GM10248 (cell line): ENCODE measurements at regions not wholly inside any gene's neighbourhood (a gene's known extent, or its start where the extent isn't known, plus 50 kb on each side); places are given as distances from the start of the nearest gene placed in this dataset.

Experiments
- CTCF ChIA-PET: fragments of 300-600 bp; sonication (Branson Sonifier 250); formaldehyde crosslinking; extraction: SDS; loops from one replicate; lab custom pipeline; 2021; ENCODE audit warnings: antibody characterized with exemption; lab: Yijun Ruan, JAX
- POLR2A ChIA-PET: fragments of 350-650 bp; sonication (Branson Sonifier 250); formaldehyde crosslinking; extraction: SDS; loops from one replicate; lab custom pipeline; 2020; ENCODE audit warnings: antibody characterized with exemption; lab: Yijun Ruan, JAX
- DNase-seq: peaks from one replicate; pipeline ENCODE4 v3.0.0; 2012; ENCODE audit errors: extremely low spot score
- TF ChIP-seq, protein P1 (sequence below): IDR thresholded peaks from 2 replicates; pipeline ENCODE4 v1.5.1; 2012; ENCODE audit warnings: mild to moderate bottlenecking, low read depth; ENCODE audit errors: extremely low read depth, missing control alignments, control extremely low read depth

DNA sequence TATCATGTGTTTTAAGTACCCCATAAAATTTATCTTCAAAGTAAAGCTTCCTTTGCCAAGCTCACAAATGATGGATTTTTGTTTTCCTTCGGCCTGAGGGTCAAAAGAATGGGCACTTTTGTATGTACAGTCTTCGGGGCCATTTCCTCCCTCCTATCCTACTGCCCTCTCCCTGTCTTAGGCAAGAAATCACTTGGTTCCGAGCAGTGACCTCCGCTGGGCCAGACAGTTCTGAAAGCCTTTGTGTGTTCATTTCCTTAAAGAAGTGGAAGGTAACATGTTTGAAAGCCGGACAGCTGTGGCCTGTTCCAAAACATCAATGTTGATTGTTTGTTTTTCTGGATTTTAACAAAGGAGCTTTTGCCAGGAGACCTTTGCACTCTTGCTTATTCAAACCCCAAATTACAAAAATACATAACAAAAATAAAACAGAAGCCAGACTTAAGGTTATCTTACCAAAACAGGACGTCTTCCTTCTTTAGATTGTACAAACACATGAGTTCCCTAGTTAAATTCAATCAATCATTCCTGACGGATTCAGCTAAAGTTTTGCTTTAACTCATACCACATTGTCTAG is 110.6 kb upstream of the LIMCH1 start:
- CTCF ChIA-PET: interaction anchor here (1.0 to 1.3 kb wide), 3 partner anchors 9 to 234 kb away, joined by 3 to 4 read pairs (median 4); no protein-coding TSS in a partner anchor
- TF ChIP-seq, protein P1, sequence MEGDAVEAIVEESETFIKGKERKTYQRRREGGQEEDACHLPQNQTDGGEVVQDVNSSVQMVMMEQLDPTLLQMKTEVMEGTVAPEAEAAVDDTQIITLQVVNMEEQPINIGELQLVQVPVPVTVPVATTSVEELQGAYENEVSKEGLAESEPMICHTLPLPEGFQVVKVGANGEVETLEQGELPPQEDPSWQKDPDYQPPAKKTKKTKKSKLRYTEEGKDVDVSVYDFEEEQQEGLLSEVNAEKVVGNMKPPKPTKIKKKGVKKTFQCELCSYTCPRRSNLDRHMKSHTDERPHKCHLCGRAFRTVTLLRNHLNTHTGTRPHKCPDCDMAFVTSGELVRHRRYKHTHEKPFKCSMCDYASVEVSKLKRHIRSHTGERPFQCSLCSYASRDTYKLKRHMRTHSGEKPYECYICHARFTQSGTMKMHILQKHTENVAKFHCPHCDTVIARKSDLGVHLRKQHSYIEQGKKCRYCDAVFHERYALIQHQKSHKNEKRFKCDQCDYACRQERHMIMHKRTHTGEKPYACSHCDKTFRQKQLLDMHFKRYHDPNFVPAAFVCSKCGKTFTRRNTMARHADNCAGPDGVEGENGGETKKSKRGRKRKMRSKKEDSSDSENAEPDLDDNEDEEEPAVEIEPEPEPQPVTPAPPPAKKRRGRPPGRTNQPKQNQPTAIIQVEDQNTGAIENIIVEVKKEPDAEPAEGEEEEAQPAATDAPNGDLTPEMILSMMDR: no peak
- no peak for DNase-seq
- POLR2A ChIA-PET: no interaction called here

DNA sequence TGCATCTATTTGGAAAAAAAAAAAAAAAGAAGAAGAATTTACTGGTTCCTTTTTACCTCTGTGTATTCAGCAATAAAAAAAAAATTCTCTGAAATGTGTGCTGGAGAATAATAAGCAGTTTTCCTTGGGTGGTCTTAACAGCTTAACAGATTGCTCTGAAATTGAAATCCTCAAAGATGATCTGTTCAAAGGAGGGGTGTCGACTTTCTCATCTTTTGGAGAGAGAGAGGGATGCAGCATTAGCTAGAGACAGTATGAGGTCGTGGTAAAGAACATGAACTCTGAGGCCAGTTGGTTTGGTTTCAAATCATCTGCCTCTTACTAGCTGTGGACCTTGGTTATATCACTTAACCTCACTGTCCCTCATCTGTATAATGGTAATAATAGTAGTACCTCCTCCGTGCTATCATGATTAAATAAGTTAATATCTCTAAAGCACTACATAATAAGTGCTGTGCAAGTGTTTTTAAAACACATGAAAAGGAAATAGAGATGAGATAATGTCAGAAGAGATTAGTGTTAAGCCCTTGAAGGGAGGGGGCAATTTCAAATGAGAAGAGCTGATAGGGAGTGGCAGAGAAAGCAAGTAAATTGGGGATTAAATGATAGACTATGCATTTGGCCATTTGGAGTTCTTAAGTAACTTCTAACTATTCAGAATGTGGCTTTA is 109.9 kb upstream of the LIMCH1 start:
- POLR2A ChIA-PET: no interaction called here
- CTCF ChIA-PET: interaction anchor here (1.3 kb wide), 1 partner anchor 8 kb away, joined by 4 read pairs; no protein-coding TSS in a partner anchor

DNA sequence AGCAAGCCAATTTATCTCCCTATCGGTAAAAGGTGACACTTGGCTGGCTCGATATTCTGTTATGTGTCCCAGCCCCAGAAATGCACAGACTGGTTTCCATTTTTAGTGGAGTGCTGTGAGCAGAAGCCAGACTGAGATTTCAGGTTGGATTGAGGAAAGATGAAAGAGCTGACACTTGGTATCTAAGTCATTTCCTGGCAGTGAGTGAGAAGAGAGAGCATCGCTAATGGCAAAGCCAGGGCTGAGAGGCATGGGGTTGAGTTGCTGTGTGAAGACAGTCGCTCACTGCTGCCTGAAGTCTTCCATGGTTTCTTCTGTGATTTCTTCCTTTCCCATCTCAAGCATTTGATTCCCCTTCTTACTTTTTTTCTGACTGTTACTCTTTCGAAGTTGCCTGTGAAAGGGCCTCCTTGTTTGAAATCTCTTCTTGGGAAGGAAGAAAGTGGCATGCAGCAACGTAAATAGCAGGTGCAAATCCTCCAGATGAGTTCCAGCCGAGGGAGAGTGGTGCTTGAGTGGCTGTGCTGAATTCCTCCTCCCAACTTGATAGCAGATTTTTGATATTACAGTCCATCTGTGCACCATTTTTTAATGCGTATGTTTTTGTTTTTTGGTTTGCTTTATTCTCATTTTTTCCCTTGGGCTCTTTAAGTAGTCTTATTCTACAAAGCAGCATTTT is 109.2 kb upstream of the LIMCH1 start:
- ChIA-PET CTCF (no interaction called here), POLR2A (no interaction called here)
- TF ChIP-seq, protein P1: no peak
- DNase-seq: no peak

More for the DNA sequence above, 109.9 kb upstream of the LIMCH1 start:
- TF ChIP-seq, protein P1: no peak
- no peak for DNase-seq

DNA sequence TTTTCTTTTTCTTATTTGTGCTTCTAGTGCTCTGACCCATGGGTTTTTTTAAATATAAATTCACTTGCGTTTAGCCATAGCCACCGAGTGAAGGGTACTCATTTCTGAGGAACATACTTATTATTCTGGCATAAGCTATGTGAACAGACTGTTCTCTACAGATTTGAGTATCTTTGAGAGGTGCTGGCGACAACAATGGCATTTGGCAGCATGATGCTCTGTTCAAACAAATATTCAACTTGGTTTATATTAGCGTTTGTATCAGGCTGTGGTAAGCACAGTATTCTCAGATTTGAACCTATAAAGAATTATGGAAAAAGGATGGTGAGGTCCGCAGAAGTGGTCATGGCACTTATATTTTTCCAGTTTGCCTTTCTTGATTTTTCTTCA is 108.7 kb upstream of the LIMCH1 start:
- TF ChIP-seq, protein P1: no peak
- no peak for DNase-seq
- POLR2A ChIA-PET: no interaction called here
- CTCF ChIA-PET: no interaction called here

DNA sequence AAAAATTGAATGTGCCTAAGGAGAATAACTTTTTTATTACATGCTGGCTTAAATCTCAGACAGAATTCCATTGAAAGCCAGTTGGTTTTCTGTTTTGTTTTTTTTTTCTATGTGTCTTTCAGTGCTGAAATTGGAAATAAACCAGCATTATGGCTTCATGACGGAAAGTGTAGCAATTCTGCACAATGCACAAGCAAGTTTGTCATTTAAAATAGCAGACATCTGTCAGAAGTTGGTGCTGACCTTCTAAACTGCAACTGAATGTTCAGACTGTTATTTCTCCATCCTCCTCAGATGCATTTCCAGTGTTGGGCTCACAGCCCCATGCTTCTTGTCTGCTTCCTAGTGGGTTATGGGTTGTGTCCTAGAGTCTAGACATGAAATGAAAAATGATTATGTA is 107.2 kb upstream of the LIMCH1 start:
- CTCF ChIA-PET: no interaction called here
- TF ChIP-seq, protein P1: no peak
- POLR2A ChIA-PET: no interaction called here
- no peak for DNase-seq

DNA sequence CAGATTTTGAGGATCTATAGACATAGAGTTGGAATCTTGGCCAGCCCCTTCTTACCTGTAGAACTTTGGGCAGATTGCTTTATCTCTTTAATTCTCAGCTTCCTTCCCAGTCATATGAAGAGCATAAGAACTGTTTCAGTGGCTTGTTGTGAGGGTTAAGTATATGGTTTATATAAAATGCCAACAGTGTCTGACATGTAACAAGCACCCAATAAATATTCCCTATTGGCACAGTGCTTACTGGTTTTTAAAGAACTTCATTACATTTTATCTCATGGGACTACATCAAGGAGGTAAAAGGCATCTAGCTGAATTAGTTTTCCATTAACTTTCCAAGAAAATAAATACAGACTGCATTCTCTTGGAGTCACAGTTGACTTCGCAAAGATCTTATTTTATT is 106.7 kb upstream of the LIMCH1 start:
- CTCF ChIA-PET: no interaction called here
- POLR2A ChIA-PET: no interaction called here
- no peak for DNase-seq
- TF ChIP-seq, protein P1: no peak
